ENCODE measurements at regions not wholly inside any gene's neighbourhood (a gene's known extent, or its start where the extent isn't known, plus 50 kb on each side); places are given as distances from the start of the nearest gene placed in this dataset.

GRCh38 chr7:69395061-69395714, 203.1 kb upstream of the AUTS2 start:
- WGBS, 5 donors: 77 to 89% (median 83%) methylated on average over 8 of the region's 8 CpGs
- Histone ChIP-seq H3K27ac (peak overlapping the region in 1 of 5 donors; percentile 51), H3K4me3 (peak overlapping the region in 1 of 4 donors; percentile 6), H3K9me3 (no peaks in the 10 kb centered on the region), H3K36me3 (no peaks in the 10 kb centered on the region), H3K4me1 (peaks cover 0 to 15% (median 0%) of the 10 kb centered on the region in 4 donors), H3K27me3 (no peaks in the 10 kb centered on the region)
- no peak for TF ChIP-seq POLR2A (IDR thresholded peaks at IDR 0.05)
- TF ChIP-seq EP300 (IDR thresholded peaks at IDR 0.05): no peak
- TF ChIP-seq CTCF (IDR thresholded peaks at IDR 0.05): no peak
- TF ChIP-seq POLR2AphosphoS5 (IDR thresholded peaks at IDR 0.05): no peak
- peak in 1 of 2 donors; percentile 46 for DNase-seq
- intact Hi-C loops (cut with DNase I; ENCODE audit: low total_unique reads): no loop called here

- 76 to 87% (median 80%) methylated on average over 4 of the region's 4 CpGs for WGBS, 5 donors
These were observed 199.3 kb upstream of the AUTS2 start for GRCh38 chr7:69398986-69399385.

GRCh38 chr7:69399401-69399800, 198.9 kb upstream of the AUTS2 start:
- DNase-seq: no peak
- Histone ChIP-seq H3K4me3 (no peak overlapping the region), H3K27ac (no peak overlapping the region), H3K4me1 (peaks cover 0 to 14% (median 0%) of the 10 kb centered on the region in 4 donors), H3K36me3 (no peaks in the 10 kb centered on the region), H3K27me3 (no peaks in the 10 kb centered on the region), H3K9me3 (no peaks in the 10 kb centered on the region)
- intact Hi-C loops (cut with DNase I; ENCODE audit: low total_unique reads): no loop called here
- no peak for TF ChIP-seq CTCF (IDR thresholded peaks at IDR 0.05)
- no peak for TF ChIP-seq POLR2A (IDR thresholded peaks at IDR 0.05)
- TF ChIP-seq EP300 (IDR thresholded peaks at IDR 0.05): no peak
- no peak for TF ChIP-seq POLR2AphosphoS5 (IDR thresholded peaks at IDR 0.05)

More at GRCh38 chr7:69398986-69399385, 199.3 kb upstream of the AUTS2 start:
- DNase-seq: no peak
- H3K27me3 ChIP-seq: no peaks in the 10 kb centered on the region
- peaks cover 0 to 15% (median 0%) of the 10 kb centered on the region in 4 donors for H3K4me1 ChIP-seq
- no peak overlapping the region for H3K4me3 ChIP-seq
- H3K27ac ChIP-seq: no peak overlapping the region
- intact Hi-C loops (cut with DNase I; ENCODE audit: low total_unique reads): no loop called here
- no peak for TF ChIP-seq EP300 (IDR thresholded peaks at IDR 0.05)
- TF ChIP-seq POLR2A (IDR thresholded peaks at IDR 0.05): no peak
- TF ChIP-seq CTCF (IDR thresholded peaks at IDR 0.05): no peak
- no peak for TF ChIP-seq POLR2AphosphoS5 (IDR thresholded peaks at IDR 0.05)
- no peaks in the 10 kb centered on the region for H3K9me3 ChIP-seq
- no peaks in the 10 kb centered on the region for H3K36me3 ChIP-seq

- intact Hi-C loops (cut with DNase I; ENCODE audit: low total_unique reads): no loop called here
- H3K4me1 ChIP-seq: no peaks in the 10 kb centered on the region
- no peaks in the 10 kb centered on the region for H3K27me3 ChIP-seq
- H3K9me3 ChIP-seq: no peaks in the 10 kb centered on the region
- no peak for DNase-seq
- H3K36me3 ChIP-seq: no peaks in the 10 kb centered on the region
- no peak overlapping the region for H3K4me3 ChIP-seq
- TF ChIP-seq POLR2A (IDR thresholded peaks at IDR 0.05) (no peak), CTCF (IDR thresholded peaks at IDR 0.05) (no peak), EP300 (IDR thresholded peaks at IDR 0.05) (no peak), POLR2AphosphoS5 (IDR thresholded peaks at IDR 0.05) (no peak)
- no peak overlapping the region for H3K27ac ChIP-seq
- WGBS, 5 donors: 69 to 88% (median 82%) methylated on average over 2 of the region's 2 CpGs
These were observed 195.6 kb upstream of the AUTS2 start for GRCh38 chr7:69402696-69403095.
